ENCODE measurements at regions not wholly inside any gene's neighbourhood (a gene's known extent, or its start where the extent isn't known, plus 50 kb on each side); places are given as distances from the start of the nearest gene placed in this dataset.

DNA sequence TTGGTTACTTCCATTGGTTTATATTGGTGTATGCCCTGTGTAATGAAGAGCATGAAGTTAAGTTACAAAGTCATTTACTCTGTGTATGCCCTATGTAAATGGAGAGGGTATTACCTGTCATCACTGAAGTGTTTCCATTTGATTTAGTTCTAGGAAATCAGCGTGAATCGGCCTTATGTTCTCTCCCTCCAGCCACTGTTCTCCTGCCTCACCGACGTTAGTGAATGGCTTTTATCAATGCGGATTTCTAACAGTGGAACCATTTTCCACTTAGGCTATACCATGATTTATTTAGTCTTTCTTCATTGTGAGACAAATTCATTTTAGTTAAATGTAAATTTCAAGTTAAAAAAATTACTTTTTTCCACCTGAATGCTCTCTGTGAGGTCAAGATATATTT is 327.0 kb upstream of the ADCY2 start:
- TF ChIP-seq CTCF (IDR thresholded peaks at IDR 0.05; ENCODE audit: insufficient read depth, low read length) (no peak), POLR2AphosphoS5 (IDR thresholded peaks at IDR 0.05; ENCODE audit: low read depth) (no peak), GABPA (IDR thresholded peaks at IDR 0.05; ENCODE audit: low read depth) (no peak)
